Activated CD8-positive, alpha-beta memory T cell treated with anti-CD3 and anti-CD28 coated beads, Interleukin-2, amount 50 U/mL, for 48 hours (primary cell): ENCODE measurements at regions not wholly inside any gene's neighbourhood (a gene's known extent, or its start where the extent isn't known, plus 50 kb on each side); places are given as distances from the start of the nearest gene placed in this dataset.
"Not testable (repeated sequence)": the region's sequence is repeated elsewhere in the genome, so short reads cannot be mapped to it uniquely, and the experiment has no call there.

Experiments used
- DNase-seq: peaks from one replicate; pipeline ENCODE4 v3.0.0-alpha.2; 2020

DNA sequence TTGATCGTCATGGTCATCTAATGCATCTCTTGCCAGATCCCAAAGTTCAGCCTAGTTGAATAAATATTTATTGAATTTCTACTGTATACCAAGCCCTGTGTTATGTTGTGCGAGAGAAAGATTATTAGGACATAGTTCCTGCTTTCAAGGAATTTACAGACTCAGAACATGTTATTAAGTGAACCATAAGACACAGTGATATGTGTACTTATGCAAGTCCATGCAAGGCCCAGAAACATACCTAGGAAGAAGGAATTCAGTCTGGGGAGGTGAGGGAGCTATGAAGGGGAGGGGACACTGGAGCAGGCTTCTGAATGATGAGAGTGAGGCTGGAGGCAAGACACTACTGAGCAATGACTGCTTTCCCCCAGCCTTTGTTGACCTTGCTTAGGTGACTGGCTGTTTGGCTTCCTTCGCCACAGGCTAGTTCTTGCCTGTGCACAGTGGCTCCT is 81.4 kb downstream of the ACAA2 start:
- DNase-seq: no peak

DNA sequence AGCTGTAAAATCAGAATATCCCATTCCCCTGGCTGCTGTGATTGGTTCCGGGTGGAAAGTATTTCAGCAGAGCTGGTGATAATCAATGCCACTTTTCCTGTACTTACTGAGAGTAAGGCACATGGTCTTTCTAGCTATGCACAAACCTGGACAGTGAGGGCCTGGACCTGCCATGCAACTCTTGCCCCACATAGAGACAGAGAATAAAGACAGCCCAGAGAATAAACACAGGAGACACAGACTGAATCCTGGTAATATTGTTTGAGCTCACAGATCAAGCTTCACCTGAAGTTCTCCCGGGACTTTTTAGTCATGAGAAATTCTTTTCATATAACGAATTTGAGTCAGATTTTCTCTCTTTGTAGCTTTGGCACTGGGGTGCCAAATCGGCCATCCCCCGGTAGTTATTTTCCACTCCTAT is 81.9 kb downstream of the ACAA2 start:
- no peak for DNase-seq

DNA sequence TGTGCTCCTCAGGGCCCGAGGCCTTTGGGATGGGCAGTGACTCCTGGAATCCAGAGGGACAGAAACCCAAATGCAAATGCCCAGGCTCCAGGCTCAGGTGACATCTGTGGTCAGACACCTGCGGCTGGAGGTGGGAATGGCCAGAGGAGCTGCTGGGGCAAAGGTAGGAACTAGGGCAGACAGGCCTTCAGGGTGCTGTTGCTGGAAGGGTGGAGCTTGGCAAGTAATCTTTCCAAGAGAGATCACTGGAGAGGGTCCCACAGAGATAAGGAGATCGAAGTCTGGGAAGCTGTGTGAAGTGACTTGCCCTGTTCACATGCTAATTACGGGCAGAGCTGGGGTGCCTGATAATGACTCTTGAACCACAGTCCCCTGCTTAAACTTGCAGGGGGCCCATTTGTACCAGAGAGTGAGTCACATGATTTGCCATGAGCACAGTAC is 82.4 kb downstream of the ACAA2 start:
- no peak for DNase-seq

DNA sequence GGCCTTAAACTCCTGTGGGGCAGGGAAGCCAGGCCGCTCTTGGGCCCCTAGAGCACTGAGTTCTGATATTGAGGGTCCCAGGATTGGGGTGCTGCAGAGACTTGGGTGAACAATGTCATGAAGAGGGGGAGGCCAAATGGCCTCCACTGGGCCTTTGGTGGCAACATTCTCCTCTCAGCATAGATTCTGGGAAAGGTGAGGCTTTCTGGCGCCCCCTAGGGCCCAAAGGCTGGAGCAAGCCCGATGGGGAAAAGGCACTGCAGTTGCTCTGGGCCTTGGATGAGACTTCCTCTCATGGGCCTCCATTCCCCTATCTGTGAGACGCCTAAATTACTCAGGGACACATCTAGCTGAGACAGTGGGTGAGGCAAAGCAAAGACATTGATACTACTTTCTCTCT is 84.8 kb downstream of the ACAA2 start:
- DNase-seq: peak; percentile 77

DNA sequence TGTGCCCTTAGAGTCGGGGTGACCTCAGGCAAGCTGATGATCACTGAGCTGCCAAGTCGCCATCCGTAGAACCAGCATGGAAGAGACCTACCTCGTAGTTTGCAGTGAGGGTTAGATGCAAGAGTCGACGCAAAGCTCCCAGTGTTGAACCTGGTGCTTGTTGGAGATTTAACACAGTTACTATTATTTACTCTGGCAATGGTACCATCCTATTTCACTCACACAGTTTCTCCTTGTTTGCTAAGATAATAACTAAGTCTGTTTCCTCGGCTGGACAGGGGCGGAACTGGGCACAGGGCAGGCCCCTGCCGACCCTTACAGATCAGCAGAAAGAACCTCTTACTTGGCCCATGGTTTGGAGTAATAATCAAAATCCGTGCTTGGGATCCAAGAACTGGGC is 85.5 kb downstream of the ACAA2 start:
- no peak for DNase-seq

DNA sequence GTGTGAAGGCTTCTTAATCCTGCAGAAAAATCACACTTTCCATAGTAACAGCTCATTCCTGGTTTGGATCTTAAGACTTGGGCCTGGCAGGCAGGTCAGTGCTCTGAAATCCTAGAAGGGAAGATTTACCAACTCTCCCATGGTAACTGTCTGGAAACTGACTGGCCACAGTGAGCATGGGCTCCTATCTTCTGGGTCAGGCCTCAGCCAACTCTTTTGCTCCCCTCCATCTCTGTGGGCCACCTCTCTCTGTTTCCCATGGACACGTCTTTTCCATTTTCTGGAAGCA is 86.7 kb downstream of the ACAA2 start:
- DNase-seq: no peak

DNA sequence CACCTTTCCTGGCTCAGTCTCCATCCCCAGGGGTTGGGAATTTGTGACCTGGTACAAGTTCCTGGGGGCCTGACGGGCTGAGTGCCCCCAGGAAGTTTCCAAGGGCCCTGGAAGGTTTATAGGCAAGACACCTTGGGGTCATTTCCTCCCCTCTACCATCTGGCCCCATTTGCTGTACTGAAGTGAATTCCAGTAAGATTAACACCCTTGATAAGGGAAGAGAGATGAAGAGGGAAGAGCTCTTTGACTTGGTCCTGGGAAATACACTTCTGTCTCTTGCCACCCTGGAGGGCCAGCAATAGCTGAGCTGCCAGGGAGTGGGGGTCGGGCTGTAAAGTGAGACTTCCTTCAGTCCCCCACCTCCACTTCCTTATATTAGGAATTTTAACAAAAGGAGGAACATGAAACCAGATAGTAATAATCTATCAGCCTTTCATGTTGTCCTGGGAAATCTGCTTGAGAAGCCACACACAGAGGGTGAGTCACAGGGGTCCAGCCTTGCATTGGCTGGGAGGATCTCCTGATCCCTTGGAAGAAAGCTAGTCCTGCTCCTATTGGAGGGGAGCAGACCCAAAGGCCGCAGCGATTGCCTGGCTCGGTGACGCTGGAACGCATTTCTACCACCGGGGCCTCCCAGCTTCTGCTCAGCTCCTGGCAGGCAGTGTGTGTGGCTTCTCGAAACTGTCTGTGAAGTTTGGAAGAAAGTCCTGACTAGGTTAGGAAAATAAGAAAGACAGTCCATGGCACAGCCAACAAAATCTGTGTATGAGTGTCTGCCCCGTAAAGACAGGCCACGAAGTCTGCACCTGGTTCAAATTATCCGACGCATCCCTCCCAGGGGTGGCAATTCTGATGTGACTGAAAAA is 87.3 kb downstream of the ACAA2 start:
- no peak for DNase-seq

DNA sequence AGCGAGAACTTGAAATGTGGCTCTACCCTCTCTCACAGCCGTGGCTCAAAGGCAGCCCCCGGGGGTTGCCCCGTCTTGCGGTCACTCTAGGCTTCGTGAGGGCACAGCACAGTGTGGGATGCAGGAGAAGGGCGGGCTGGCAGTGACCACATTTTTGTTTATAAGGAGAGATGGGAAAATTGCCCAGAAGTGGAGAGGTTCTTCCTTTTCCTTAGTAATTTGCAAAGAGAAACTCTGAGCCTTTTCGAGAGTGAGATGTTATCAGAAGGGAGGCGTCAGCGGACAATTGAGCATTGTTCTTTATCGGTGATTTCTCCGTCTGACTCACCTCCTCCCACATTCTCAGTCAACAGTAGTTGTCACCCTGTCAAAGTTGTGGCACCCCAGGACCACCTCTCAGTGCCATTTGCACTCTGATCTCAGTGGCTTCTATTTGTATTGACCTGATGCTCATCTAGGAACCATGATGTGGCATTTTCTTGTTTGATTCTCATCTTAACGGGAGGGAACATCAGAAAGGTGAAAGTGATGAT is 89.6 kb downstream of the ACAA2 start:
- DNase-seq: no peak

DNA sequence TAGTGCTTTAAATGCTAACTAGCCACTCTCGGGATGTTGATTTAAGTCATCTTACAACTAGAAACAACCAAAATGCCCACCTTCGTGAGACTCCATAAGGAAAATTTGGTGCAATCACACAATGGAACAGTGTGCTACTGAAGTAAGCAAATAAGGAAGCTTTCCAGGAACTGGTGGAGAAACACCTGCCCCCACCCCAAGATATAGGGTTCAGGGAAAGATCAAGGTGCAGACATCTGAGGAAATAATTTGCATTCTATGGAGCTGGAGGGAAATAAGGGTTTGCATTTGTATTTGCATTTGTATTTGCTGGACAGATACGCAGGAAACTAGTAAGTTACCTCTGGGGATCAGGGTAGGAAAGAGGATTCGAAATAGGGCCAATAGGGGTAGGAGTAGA is 90.9 kb downstream of the ACAA2 start:
- no peak for DNase-seq

DNA sequence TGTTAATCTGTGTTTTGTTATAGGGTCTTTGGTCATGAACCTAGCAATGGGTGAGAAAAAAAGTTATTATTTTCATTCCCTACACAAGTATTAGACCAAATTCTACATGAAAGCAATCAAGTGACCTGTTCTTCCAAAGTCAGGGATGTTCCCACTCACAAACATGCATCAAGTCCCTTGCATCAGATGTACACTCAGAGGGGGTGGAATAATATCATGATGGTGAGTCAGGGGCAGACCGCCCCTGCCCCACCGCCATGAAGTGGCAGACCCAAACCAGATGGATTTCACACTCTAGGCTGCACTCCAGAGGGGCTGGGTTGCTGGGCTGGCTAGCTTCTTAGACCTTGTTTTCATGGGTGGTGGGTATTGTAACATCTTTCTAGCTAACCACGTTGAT is 91.4 kb downstream of the ACAA2 start:
- DNase-seq: no peak

DNA sequence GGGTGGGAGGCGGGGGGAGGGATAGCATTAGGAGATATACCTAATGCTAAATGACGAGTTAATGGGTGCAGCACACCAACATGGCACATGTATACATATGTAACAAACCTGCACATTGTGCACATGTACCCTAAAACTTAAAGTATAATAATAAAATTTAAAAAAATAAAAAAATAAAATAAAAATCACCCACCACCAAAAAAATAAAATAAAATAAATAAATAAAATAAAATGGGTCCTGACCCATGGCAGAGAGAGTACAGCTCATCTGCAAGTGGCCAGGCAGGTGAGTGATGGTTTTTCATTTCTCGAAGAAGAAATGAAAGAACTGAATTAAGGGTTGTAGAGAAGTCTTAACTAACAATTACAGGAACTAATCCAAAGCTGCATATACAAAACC is 92.4 kb downstream of the ACAA2 start:
- not testable (repeated sequence) for DNase-seq

DNA sequence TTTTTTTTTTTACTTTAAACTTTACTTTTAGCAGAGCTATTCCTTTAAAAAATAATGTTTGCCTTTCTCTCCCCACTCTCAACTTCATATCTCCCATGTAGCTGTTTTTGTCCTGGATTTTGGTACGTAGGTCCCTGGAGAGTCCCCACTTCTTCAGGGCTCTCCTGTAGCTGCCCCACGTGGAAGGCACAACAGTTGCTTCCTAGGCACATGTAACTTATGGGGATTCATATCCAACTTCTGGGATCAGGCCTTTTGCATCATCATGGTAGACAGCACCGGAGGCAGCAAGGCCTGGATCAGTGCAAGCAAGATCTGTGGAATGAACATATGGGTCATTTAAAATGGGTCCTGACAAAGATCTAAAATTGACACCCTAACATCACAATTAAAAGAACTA is 95.7 kb downstream of the ACAA2 start:
- DNase-seq: no peak

DNA sequence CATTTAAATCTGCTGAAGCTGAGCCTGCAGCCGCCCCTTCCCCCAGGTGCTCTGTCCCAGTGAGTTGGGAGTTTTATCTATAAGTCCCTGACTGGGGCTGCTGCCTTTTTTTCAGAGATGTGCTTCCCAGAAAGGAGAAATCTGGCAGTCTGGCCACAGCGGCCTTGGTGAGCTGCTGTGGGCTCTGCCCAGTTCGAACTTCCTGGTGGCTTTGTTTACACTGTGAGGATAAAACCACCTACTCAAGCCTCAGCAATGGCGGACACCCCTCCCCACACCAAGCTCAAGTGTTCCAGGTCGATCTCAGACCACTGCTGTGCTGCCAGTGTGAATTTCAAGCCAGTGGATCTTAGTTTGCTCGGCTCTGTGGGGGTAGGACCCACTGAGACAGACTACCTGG is 97.3 kb downstream of the ACAA2 start:
- DNase-seq: no peak

DNA sequence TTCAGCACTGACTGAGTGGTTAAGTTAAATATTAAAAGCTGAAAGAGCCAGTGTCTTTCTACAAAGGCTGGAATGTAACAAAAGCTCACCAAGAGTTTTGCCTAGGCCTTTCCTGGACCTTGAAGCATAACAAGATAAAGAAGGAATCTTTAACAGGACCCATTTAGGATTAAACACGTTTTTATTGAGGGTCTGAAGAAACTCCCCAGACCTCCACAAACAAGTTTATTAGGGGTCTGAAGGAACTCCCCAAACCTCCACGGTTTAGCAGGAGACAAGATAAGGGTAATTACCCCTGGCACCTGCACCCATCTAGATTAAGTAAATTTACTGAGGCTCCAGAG is 104.0 kb downstream of the ACAA2 start:
- no peak for DNase-seq

DNA sequence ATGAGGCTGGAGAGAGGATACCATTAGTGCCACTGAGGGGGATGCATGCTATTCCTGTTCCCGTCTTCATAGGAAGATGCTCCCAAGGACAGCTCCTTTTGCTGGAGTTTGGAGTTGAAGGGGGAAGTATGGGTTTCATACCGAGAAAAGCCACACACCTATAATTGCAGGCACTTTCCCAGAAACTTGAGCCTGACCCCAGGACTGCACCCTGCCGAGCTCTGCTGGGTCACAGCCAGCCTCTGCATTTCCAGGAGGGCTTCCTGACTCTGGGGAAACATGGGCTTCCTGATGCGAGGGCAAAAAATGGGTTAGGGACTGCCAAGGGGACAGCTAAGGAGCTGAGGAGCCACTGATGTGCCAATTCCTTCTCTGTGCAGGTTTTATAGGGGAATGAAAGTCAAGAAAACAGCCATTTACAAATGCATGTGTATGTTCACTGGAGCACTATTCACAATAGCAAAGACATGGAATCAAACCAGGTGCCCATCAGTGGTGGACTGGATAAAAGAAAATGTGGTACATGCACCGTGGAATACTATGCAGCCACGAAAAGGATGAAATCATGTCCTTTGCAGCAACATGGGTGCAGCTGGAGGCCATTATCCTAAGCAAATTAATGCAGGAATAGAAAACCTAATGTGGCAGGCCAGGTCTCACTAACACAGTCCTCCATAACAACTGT is 104.5 kb downstream of the ACAA2 start:
- no peak for DNase-seq

DNA sequence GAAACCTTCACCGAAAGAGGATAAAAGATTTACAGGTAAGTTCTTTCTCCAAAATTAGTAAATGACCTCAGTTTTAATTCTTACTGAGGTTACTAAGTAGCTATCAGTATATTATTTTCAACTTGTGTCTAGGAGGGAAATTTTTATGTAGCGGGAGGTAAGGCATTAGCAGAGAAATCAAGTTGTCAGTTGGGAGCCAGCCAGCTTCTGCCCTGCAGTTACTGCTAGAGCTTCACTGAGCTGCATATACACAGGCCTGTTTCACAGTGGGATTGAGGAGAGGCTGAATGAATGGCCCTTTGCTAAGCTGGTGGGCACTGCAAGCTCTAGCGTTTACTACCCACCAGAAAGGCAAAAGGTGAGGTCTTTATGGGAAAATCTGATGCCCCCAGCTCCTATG is 105.7 kb downstream of the ACAA2 start:
- no peak for DNase-seq

DNA sequence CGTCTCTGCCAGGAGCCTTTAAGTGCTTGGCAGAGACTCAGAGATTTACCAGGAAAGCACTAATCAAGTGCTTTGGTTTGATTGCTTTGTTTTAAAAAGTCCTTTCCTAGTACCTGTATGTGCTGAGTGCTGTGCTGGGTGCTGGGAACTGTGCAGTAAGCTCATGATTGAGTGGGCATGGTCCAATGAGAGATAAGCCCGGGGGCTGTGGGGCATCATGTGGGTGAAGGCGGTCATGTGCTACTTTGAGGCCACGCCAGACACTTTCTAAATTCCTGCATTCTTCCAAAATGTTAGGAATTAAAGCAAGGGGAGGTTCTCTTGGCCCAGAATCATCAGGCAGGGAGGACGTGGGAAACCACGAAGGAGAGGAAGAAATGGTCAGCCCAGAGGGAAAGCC is 109.0 kb downstream of the ACAA2 start:
- no peak for DNase-seq

DNA sequence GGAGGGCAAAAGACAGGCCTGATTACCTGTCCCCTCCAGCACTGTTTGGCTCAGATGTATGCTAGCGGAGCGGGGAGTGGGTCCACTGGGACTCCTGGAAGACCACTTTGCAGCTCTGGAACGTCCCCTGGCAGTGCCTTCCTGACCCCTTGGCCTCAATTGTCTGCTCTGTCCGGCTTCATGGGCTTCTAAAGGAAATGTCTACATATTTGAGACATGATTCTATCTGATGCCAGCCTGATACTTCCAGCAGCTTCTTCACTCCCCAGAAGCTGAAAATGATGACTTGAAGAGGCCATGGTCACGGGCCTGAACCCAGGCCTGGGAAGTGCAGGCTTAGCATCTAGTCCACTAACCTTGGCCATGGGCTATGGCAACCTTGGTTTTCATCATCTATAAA is 112.1 kb downstream of the ACAA2 start:
- no peak for DNase-seq

DNA sequence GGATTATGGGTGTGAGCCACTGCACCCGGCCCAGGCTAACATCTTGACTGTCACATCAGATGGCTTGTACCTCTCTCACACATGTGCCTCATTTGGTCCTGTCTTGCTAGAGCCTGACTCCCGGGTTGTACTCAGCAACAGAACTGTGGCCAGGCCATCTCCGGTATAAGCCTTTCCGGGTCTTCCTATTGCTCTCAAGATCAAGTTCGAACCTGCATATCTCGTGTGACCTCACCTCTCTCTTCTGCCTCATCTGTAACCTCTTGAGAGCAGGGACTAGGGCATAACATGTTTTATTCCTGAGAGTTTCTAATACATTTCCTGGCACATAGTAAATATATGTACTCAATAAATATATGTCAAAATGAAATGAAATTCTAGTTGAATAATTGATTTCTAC is 114.0 kb downstream of the ACAA2 start:
- no peak for DNase-seq

DNA sequence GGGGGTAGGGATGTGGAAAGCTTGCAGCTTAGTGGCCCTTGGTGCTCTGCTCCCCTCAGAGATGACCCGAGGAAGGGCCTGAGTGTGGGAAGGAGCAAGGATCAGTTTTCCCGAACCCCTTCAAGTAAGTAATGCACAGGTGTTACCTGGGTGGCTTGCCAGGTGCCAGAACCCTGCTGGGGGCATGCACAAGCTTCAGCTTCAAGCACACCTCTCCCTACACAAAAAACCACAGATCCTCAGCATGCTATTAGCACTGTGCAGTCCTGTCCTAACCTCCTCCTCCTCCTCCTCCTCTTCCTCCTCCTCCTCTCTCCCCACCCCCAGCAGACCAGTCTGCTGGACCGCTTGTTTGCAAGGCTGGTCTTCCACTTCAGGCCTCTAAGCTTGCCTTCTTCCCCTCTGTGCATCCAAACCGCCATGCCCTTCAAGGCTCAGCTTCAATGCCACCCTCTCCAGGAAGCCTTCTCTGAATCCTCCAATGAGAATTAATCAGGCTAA is 114.8 kb downstream of the ACAA2 start:
- no peak for DNase-seq

DNA sequence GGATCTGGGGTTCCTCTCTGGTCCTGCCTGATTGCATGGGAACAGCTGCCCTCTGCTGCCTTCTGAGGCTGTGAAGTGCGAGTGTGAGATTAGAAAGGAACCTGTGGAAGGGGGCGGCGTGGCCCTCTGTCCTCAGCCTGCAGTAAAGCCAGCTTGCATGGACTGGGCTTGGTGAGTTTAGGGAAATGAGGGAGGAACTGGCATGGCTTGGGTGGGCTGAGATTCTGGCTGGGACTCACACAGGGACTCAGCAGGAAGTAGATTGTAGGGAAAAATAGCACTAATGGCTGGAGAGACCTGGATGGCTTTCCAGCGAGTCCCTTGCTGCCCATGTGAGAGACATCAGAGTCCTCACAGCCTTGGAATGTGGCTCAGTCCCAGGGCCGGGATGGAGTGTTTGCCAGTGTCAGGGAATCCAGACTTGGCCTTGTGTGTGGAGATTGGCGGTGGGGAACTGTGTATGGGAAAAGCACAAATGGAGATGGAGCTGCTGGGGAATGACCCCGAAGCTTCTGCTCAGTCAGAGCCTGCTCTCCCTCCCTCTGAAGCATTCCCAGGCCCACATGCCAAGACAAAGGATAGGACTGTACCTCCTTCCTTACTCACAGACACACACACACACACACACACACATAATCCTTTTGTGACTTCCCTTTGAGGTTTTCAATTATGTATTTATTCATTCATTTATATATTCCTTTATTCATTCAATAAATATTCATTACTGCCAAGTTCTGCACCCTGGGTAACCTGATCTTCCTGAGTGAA is 115.4 kb downstream of the ACAA2 start:
- DNase-seq: no peak

DNA sequence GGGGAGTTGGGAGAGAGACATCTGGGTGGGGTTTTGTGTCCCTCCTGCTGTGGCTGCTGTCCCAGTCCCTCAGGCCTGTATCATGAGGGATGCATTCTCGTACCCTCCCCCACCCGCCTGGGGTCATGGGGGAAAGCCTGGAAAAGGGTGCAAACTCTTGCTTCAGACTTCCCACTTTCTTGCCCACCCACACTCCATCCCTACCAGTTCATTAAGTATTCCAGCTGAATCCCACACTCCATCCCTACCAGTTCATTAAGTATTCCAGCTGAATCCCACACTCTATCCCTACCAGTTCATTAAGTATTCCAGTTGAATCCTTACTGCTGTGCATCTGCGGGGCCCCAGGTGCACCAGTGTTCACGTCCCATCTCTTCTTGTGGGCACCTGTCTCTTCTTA is 116.3 kb downstream of the ACAA2 start:
- DNase-seq: no peak

DNA sequence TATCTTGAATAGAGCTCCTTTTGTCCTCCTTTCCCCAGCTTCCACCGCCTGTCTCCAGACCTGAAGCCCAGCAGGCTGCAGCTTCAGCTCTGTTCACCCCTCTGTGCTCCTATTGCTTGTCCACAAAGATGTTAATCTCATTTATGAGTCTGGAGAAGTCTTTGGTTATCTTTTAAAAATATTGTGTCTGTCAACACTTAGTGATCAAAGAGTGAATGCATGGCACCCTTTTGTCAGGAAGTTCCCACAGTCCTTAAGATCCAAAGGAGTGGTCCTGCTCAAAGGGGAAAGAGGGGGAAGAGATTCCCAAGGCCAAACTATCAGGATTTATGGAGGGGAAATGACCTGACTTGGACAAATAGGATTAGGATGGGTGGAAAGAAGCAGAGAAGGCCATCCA is 118.9 kb downstream of the ACAA2 start:
- no peak for DNase-seq

DNA sequence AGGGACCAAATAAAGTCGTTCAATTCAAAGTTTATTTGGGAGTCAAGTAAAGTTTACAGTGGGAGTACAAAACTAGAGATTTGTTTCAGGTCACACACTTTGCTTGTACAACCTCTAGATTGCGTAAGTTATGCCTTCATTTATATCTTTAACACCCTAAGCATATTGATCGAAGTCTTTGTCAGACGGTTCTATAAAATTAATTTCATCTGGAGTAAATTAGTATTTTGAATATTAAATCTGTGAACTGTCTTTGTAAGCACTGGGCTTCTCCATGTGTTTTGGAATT is 119.7 kb downstream of the ACAA2 start:
- no peak for DNase-seq
